ENCODE measurements at regions not wholly inside any gene's neighbourhood (a gene's known extent, or its start where the extent isn't known, plus 50 kb on each side); places are given as distances from the start of the nearest gene placed in this dataset.

DNA sequence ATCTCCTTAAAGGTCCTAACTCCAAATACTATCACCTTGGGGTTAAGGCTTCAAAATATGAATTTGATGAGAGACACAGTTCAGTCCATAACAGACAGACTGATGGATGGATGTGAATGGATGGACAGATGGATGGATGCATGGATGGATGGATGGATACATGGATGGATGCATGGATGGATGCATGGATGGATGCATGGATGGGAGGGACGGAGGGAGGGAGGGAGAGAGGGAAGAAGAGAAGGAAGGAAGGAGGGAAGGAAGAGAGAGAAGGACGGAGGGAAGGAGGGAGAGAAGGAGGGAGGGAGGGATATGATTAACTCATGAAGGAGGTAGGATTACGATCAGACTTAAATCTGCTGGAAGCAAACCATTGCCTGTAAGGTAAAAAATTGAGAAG lies 192.4 kb downstream of the LRRN1 start:
- TF ChIP-seq, protein P1, sequence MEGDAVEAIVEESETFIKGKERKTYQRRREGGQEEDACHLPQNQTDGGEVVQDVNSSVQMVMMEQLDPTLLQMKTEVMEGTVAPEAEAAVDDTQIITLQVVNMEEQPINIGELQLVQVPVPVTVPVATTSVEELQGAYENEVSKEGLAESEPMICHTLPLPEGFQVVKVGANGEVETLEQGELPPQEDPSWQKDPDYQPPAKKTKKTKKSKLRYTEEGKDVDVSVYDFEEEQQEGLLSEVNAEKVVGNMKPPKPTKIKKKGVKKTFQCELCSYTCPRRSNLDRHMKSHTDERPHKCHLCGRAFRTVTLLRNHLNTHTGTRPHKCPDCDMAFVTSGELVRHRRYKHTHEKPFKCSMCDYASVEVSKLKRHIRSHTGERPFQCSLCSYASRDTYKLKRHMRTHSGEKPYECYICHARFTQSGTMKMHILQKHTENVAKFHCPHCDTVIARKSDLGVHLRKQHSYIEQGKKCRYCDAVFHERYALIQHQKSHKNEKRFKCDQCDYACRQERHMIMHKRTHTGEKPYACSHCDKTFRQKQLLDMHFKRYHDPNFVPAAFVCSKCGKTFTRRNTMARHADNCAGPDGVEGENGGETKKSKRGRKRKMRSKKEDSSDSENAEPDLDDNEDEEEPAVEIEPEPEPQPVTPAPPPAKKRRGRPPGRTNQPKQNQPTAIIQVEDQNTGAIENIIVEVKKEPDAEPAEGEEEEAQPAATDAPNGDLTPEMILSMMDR (conservative IDR thresholded peaks at IDR 0.05; ENCODE audit: low read depth, low read length) = no peak
- no peak for TF ChIP-seq EZH2 (IDR thresholded peaks at IDR 0.05; ENCODE audit: borderline replicate concordance, low read depth, low read length, poor library complexity, severe bottlenecking)
